Mammary epithelial cell (primary cell): ENCODE measurements at regions not wholly inside any gene's neighbourhood (a gene's known extent, or its start where the extent isn't known, plus 50 kb on each side); places are given as distances from the start of the nearest gene placed in this dataset.

ENCODE experiments used
- EZH2 ChIP-seq: IDR thresholded peaks from 2 replicates; pipeline ENCODE4 v1.6.1; 2012; ENCODE audit warnings: low read length, inconsistent platforms, borderline replicate concordance
- TF ChIP-seq, protein P1 (sequence below), 2 donors: IDR thresholded peaks in 1 of 2; conservative IDR thresholded peaks in 1 of 2; 2 replicates each; pipeline ENCODE4 v1.5.1; 2011 to 2012; ENCODE audit warnings: inconsistent platforms in 2 of 2, low read length in 2 of 2, mild to moderate bottlenecking in 2 of 2, control low read depth in 1 of 2, low read depth in 1 of 2; ENCODE audit not compliant: insufficient read depth in 1 of 2; ENCODE audit errors: extremely low read depth in 1 of 2

DNA sequence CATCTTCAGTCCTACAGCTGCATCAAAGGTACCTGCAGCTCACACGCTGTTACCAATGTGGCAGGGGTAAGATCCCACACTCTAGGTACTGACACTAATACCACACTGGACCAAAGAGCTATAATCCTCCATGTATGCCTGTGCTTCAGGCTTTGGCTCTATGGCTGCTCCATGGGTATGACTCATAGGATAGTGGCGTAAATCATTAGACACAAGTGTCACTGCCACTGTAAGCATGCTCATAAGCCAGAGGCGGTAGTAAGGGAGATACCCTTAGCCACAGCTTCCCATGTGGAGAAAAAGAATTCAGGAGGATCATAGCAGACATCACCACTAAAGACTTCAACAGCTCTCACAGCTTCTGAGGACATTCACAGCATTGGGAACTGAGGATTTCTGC, 287.5 kb downstream of the ACTRT1 start:
- TF ChIP-seq, protein P1, sequence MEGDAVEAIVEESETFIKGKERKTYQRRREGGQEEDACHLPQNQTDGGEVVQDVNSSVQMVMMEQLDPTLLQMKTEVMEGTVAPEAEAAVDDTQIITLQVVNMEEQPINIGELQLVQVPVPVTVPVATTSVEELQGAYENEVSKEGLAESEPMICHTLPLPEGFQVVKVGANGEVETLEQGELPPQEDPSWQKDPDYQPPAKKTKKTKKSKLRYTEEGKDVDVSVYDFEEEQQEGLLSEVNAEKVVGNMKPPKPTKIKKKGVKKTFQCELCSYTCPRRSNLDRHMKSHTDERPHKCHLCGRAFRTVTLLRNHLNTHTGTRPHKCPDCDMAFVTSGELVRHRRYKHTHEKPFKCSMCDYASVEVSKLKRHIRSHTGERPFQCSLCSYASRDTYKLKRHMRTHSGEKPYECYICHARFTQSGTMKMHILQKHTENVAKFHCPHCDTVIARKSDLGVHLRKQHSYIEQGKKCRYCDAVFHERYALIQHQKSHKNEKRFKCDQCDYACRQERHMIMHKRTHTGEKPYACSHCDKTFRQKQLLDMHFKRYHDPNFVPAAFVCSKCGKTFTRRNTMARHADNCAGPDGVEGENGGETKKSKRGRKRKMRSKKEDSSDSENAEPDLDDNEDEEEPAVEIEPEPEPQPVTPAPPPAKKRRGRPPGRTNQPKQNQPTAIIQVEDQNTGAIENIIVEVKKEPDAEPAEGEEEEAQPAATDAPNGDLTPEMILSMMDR (conservative IDR thresholded peaks at IDR 0.05 in 1 of 2, IDR thresholded peaks at IDR 0.05 in 1 of 2; ENCODE audit: extremely low read depth in 1 of 2, insufficient read depth in 1 of 2, low read depth in 1 of 2, low read length in 2 of 2) = no peak
- TF ChIP-seq EZH2 = no peak
